ENCODE measurements at regions not wholly inside any gene's neighbourhood (a gene's known extent, or its start where the extent isn't known, plus 50 kb on each side); places are given as distances from the start of the nearest gene placed in this dataset.
"Not testable (repeated sequence)": the region's sequence is repeated elsewhere in the genome, so short reads cannot be mapped to it uniquely, and the experiment has no call there.

DNA sequence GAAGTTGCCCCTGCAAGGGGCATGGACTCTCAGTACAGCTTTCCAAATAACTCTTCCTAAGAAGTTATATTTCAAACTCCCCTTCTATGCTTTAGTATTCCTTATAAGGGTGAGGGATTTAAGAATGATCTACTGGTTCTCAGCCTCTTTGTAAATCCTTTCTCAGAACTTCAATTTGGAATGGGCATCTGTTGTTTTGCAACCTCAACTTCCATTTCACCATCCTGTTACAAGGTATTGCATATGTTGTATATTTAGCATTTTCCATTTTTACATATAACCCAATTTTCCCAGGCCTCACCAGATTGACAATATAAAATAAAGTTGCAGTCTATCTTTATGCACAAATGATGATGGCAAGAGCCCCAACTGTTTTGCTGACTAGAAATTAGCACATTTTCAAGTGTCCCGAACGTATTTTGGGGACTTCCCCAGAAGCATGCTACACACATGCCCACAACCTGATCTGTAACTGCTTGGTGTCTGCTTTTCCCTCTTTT lies 154.9 kb upstream of the CARMIL1 start:
- no peak for DNase-seq (ENCODE audit: low read depth)

DNA sequence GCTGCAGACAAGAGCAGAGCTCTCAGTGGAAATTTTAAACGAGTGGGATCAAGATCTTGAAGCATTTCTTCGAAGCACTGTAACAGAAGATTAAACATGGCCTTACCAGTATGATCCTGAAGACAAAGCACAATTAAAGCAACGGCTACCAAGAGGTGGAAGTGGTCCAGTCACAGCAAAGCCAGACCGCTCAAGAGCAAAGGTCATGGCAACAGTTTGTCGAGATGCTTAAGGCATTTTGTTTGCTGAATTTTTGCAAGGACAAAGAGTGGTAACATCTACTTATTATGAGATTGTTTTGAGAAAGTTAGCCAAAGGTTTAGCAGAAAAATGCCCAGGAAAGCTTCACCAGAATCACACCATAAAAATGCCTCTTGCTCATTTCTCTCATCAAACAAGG lies 153.4 kb upstream of the CARMIL1 start:
- no peak for DNase-seq (ENCODE audit: low read depth)

DNA sequence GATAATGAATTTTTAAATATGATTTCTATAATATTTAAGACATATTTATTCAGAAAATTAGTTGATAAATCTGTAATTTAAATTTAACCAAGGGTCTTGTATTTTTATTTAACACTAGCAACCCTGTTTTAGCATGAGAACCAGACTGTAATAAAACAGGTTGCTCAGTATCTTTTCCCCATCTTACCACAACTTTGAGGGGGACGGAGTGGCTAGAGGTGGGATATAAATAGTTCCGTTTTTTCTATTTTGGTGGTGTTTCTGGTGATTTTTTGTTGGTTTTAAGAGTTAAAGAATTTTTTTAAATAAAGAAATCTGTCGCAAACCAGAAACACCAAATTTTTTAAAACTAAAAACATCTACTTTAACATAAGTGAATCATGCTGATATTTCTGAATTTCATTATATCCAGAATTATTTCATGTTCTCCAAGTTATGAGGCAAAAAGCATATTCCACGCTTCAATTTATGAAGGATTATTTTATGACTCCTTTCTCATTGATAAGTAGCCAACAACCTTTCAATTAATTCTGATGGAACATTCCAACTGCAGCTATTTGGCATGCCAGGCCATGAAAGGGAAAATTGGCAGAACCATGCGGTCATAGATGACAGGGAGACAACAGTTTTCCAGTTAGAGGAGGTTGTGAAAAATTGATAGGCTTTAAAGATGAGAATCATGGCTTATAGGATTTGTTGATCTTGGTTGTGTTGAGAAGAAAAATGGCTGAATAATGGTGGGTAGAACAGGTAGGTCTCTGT lies 151.9 kb upstream of the CARMIL1 start:
- no peak for DNase-seq (ENCODE audit: low read depth)

DNA sequence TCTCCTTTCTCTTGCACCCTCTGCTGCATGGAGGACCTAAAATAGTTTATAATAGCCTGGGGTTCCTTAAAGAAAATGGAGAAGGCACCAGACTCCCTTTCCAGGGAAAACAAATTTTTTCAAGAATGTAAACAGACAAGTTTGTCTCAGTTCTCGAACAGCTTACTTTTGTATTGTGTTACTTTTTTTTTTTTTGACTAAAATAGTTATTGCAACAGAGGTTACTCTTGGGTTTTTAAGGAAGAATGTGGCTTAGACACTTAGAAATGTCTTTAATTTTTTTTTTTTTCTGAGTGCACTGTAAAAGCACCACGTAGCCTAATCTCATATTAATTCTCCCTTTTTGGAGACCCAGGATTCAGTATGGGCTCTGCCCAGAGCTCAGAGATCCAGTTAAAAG lies 148.7 kb upstream of the CARMIL1 start:
- DNase-seq (ENCODE audit: low read depth), result no peak

DNA sequence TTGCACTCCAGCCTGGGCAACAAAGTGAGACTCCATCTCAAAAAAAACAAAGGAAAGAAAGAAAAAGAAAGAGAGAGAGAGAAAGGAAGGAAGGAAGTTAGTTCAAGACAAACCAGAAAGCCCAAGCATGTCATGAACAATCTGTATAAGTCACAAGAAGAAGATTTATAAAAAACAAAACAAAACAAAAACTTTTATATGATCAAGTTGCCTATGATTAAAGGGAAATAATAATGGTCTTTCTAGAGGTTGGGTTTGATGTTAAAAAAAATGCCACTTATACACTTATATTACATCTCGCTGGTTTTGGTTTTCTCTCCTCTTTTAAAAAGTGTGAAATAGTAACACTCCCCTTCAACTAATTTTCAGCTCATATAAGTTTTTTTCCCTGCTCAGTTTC lies 146.2 kb upstream of the CARMIL1 start:
- DNase-seq (ENCODE audit: low read depth), result no peak

DNA sequence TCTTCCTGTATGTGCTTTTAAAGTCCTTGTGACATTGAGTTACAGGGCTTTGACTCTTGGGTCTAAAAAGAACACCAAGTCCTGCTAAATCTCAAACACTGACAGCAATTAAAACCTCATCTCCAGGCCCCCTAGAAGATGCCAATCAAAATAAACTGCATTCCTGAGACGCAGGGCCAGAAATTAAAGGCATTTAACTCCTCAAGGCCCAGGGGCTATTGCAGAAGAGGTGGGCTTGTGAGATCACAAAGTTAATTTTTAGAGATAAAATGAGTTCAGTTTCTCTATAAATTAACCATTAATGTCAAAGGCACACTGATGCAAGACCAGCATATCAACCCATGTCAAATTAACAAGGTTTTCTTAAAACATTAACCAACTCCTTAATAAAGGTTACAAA lies 145.6 kb upstream of the CARMIL1 start:
- DNase-seq (ENCODE audit: low read depth), result no peak

DNA sequence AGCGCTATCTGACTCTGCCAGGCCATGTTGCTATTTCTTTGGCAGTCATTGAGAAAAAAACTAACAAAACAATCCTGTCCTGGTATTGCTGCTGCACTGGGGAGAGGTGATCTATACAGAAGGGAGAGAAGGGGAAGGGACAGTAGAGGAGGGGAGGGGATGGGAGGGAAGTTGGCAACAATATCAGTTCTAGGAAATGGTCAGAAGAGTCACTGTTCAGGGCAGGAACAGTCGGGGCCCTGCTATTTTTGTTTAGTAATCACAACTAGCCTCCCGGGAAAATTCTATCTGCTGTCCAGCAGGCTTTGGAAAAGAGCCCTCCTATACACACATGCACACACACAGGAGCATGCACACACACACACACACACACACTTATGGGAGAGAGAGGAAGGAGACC lies 142.3 kb upstream of the CARMIL1 start:
- DNase-seq (ENCODE audit: low read depth), result no peak

DNA sequence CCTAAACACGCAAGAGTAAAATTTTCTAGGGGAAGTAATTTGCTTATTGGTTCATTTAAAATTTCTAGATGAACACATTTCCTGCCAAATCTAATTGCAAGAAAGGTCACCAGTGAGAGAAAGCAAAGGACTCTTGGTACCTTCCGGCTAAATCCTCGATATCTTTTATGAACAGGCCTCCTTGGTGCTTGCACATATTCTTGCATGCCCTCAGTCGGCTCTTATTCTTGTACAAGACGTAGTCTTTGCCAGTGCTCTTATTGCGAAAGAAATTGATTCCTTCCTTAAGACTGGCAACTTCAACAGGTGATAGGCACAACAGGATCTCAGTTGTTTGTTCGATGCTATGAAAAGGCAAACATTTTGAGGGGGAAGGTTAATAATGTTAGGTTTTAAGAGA lies 141.7 kb upstream of the CARMIL1 start:
- no peak for DNase-seq (ENCODE audit: low read depth)

DNA sequence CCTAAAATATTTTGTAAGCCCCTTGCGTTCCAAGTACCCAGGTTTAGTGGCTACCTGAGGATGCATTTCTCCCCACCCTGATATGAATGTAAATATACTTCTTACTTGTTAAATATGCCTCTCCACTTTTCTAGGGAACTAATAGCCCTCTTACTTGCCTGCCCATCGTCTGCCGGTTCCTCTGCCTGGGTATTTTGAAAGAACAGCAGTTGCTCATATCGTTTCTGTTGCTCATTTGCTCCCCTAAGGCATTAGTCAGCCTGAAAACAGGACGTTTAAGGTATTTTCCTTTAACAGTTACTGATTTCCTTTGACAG lies 141.3 kb upstream of the CARMIL1 start:
- no peak for DNase-seq (ENCODE audit: low read depth)

DNA sequence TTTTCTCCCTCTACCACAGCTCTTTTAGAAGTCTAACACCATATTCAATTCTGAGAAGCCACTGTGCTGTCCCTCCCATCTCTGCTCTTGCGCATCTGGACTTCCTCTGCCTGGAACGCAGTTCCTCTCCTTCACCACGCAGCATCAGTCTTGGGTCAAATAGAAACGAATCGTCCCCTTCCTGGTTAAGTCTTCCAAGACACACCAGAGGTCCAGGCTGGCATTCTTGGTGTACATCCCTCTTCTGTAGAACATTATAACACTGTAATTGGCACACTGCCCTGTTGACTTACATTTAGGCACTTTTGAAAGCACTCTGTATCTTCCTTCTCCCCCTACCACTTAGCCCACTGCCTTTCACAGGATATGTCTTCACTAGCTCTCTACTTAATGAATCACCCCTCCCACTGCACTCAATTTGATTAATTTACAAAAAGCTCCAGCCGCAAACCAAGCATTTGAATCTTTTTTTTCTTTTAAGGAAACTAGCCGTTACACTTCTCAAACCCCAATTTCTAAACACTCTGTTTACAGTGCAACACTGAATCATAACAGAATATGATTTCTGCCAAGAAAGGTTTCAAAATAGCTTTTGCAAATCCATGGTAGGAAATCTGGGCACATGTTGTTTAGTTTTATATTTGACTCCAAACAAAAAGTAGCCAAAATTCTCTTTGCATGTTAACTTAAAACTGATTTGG lies 140.8 kb upstream of the CARMIL1 start:
- DNase-seq (ENCODE audit: low read depth), result peak; percentile 41

DNA sequence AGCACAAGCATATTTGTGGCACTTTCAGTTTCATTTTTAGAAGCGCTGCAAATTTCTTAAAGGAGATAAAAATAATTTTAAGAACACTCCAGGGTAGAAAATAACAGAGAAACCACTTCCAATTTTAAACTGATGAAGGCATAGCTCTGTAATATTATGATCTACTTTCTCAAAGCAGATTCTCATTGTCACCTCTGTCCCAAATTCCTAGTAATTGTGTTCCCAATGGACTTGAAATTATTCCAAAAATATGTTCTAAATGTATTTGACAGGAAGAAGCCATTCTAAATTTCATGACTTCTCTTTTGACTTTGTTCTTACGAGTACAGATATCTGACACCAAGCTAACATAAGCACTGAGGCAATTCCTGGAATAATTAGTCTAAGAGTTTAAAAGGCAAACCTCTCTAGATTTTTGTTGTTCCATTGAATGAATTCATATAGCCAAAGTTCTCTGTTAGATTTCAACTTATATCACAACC lies 140.2 kb upstream of the CARMIL1 start:
- DNase-seq (ENCODE audit: low read depth), result no peak

DNA sequence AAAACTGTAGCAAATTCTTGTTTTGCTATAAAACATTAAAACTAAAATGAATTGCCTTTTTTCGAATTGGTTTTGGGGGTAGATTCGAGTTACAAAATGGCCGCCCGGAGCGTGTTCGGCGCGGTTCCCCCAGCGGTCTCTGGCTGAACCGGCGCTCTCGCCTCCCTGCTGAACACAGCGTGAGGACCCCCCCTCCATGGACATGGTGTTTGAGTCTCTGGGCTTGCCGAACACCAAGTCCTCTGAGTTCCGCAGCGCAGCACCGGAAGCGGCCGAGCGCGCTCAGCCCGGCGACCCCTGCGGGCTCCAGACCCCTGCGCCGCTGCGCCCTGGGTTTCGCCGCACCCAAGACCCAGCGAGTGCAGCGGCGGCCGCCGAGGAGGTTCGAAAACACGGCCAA lies 139.6 kb upstream of the CARMIL1 start:
- not testable (repeated sequence) for DNase-seq (ENCODE audit: low read depth)

DNA sequence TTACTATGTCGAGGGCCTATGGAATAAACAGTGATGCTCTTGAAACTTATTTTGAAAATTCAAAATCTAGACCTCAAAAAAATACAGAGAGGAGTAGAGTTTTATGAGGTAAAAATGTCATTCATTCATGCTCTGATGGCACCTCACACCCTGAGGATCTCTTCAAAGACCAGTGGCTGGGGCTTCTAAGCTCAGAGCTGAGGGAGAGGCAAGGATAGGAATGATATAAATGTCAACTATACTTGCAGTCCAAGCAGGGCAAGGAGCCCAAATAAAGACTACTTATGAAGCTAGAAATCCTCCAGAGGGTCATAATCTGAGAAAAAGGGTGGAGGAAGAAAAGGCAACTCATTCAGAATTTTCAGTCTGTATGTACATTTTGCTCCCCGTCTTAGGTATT lies 136.7 kb upstream of the CARMIL1 start:
- no peak for DNase-seq (ENCODE audit: low read depth)

DNA sequence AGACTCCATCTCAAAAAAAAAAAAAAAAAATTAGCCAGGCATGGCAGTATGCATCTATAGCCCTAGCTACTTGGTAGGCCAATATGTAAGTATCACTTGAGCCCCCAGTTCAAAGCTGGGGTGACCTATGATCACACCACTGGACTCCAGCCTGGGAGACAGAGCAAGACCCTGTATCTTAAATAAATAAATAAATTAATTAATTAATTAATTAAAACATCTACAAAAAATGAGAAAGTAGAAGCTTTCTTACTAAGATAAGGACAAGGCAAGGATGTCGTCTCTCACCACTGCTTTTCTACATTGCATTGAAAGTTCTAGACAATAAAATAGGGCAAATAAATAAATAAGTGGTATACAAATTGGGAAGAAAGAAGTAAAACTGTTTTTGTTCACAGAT lies 134.3 kb upstream of the CARMIL1 start:
- no peak for DNase-seq (ENCODE audit: low read depth)

DNA sequence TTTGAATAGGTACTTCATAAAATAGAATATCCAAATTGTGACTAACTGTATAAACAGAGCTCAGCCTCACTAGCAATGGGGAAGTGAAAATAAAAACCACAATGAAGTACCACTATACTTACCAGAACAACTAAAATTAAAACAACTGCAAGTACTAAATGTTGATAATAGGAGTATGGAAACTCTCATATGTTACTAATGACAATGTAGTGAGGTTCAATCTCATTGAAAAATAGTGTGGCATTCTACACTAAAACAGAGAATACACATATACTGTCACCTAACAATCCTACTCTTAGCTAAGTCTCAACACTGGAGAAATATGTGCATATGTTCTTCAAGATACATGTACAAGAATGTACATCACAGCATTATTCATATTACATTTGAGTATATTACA lies 132.0 kb upstream of the CARMIL1 start:
- DNase-seq (ENCODE audit: low read depth), result no peak

DNA sequence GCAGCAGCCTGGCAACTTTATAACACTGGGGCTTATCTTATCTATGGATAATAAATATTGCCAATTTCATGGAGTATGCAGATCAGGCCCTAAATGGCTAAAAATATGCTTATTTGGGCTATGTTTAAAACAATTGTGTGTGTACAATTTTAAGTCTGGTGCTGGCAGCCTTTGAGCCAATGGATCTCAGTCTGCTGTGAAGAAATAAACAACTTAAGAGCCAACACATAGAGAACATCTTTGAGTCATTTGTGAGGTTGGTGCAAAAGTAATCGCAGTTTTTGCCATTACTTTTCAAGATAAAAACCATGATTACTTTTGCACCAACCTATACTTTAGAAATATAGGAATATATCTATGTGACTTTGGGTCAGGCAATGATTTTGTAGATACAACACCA lies 129.1 kb upstream of the CARMIL1 start:
- DNase-seq (ENCODE audit: low read depth), result no peak

DNA sequence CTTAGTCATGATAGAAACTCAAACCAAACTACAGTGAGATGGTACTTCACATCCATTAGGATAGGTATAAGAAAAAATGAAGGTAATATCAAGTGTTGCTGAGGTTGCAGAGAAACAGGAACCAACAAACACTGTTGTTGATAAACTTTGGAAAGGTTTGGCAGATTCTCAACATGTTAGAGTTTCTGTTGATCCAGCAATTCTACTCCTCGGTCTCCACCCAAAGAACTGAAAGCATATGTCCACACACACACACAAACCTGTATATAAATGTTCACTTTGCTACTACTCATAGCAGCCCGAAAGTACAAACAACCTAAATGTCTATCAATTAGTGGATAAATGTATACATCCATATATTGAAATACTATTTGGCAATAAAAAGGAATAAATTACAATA lies 128.3 kb upstream of the CARMIL1 start:
- DNase-seq (ENCODE audit: low read depth), result no peak

DNA sequence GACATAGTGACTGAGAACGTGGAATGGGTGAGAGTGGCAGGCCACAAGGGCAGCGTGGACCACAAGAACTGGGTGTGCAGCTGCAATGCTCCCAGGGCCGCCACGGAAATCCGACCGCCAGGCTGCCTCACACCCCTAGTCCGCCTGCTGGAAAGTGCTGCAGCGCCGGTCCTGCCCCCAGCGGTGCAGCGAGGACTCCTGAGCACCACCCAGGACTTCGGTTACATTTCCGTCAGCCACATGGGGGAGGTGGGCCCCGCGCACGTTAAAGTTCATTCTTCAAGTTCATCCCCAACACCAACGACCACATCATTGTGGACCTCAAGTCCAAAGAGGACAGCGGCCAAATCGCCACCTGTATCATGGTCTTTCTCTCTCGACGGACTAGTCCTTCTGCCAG lies 126.1 kb upstream of the CARMIL1 start:
- DNase-seq (ENCODE audit: low read depth), result no peak

DNA sequence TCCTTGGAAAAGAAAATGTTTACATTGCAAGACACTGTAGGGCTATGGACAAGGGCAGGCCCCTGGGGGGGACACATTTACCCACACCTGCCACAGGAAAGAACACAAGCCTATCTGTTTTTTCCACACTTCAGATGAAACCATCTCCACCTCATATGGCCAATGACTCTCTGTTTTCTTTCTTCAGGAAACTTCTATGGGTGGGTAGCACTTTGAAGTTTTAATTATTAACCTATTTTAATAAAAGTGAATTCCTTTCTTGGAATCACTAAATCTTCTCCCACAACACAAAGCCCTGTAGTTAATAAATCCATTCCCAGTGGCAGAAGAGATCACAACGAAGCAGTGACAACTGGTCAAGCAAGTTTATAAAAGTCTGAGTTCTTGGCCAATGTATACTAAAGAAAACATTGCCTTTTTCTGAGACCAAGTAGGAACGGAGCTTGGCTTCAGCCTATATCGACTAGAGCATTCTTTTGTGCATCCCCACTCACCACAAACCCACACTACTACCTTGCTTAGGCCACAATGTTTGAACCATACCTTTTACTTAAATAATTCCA lies 125.1 kb upstream of the CARMIL1 start:
- DNase-seq (ENCODE audit: low read depth), result no peak

DNA sequence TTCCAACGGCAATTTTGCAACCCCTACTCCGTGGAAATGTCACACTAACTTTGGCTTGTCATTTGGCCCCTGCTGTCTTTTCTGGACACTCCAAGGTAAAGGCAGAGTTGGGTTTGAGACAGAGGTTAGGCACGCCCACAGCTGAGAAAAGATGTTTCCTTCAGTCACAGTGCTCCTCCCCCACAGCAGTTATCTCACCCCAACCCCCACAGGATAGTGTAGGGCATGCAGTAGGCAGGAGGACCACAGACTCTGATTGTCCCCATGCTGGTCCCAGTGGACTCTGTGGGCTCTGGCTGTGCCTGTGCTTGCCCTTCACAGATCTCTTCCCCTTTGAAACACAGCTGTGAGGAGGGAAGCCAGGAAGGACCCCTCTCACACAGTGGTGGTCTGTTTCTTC lies 124.0 kb upstream of the CARMIL1 start:
- no peak for DNase-seq (ENCODE audit: low read depth)

DNA sequence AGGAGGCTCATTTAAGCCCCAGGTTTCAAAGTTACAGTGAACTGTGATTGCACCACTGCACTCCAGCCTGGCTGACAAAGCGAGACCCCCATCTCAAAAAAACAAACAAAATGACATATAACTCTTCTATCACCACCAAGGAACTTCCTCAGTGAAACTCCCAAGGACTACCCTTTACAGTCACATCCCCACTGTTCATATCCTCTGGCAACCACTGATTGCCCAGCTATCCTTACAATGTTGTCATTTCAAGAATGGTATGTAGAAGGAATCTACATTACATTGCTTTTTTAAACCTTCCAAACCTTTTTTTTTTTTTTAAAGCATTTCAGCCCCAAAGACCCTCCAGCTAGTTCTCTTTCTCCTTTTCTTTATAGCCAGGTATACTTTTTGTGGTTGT lies 123.1 kb upstream of the CARMIL1 start:
- no peak for DNase-seq (ENCODE audit: low read depth)

DNA sequence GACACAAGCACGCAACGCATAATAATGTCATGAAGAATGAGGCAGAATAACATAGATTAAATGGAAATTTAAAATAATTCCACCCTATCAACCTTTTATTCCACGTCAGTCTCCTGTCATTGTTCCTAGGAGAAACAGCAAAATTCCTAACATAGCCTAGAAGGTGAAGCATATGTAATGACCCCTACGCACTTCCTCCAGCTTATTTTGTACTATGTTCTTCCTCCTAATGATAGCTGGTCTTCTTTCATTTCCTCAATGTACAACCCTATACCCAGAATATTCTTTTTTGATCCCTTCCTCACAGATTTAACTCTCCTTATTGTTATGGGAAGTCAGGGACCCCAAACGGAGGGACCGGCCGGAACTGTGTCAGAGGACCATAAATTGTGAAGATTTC lies 122.0 kb upstream of the CARMIL1 start:
- DNase-seq (ENCODE audit: low read depth), result no peak

DNA sequence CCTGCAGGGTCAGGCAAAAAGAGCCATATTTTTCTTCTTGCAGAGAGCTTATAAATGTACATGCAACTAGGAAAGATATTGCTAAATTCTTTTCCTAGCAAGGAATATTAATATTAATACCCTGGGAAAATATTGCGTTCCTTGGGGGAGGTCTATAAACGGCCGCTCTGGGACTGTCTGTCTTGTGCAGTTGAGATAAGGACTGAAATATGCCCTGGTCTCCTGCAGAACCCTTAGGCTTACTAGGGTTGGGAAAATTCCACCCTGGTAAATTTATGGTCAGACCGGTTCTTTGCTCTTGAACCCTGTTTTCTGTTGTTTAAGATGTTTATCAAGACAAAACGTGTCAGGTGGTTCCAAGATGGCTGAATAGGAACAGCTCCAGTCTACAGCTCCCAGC lies 121.3 kb upstream of the CARMIL1 start:
- DNase-seq (ENCODE audit: low read depth), result no peak
